ENCODE measurements at regions not wholly inside any gene's neighbourhood (a gene's known extent, or its start where the extent isn't known, plus 50 kb on each side); places are given as distances from the start of the nearest gene placed in this dataset.

DNA sequence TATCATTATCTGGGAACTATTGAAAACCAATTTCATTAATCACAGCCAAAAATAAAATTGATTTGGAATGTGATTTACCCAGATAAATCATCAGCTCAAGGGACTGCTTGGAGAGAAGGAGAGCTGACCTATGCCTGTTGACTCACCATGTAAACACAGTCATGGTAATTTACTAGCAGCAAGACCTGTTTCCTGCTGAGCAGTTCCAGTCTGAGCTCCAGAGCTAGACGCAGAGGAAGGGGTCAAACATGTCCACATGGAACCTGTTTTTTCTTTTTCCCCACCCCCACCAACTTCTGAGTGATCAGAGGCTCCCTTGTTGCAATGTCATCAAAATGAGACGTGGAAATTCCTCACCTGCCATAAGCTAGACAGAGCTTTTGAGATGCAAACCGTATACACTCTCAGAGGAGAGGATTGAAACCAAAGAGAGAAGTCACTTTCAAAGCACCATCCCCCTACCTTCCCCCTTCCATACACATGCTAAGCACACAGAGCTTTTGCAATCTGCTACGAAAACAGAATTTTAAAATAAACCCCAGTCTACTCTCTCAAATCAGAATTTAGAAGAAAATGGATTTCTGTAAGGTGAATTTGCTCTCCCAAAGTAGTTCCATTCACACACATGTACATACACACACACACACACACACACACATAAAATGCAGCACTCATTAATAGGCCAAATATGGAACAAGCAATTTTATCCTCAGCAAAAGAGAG is 55.9 kb upstream of the PTGFRN start:
- H3K27ac ChIP-seq (ENCODE audit: low read depth, low read length, poor library complexity, severe bottlenecking), result no peak overlapping the region
- H3K4me2 ChIP-seq (ENCODE audit: low read length), result no peak overlapping the region
- intact Hi-C loops (cut with micrococcal nuclease; ENCODE audit: unreplicated experiment), result no loop called here
- no TSS peak for BruUV-seq (replicated peaks)
- no peak for DNase-seq (ENCODE audit: low spot score)
- no peak overlapping the region for H3K4me3 ChIP-seq (ENCODE audit: low read depth, low read length, poor library complexity, severe bottlenecking)
- no peaks in the 10 kb centered on the region for H3K9me2 ChIP-seq (ENCODE audit: insufficient read depth, low read length)
- POLR2A ChIA-PET, result no interaction called here
- CTCF ChIA-PET (ENCODE audit: unreplicated experiment), result interaction anchor here (0.6 kb wide), 1 partner anchor 24 kb away, joined by 5 read pairs; no protein-coding TSS in a partner anchor
- no peaks in the 10 kb centered on the region for H3K36me3 ChIP-seq (ENCODE audit: insufficient read depth, low read length)
- H2AFZ ChIP-seq (ENCODE audit: low read length), result no peak overlapping the region
- H3K4me1 ChIP-seq (ENCODE audit: insufficient read depth, low read length, poor library complexity, severe bottlenecking), result no peaks in the 10 kb centered on the region
- TF ChIP-seq EZH2phosphoT487 (IDR thresholded peaks at IDR 0.05; ENCODE audit: borderline replicate concordance, low read depth, low read length) (no peak), CTCF (conservative IDR thresholded peaks at IDR 0.05; ENCODE audit: low read length) (no peak)
- H4K20me1 ChIP-seq (ENCODE audit: insufficient read depth, low read length), result no peaks in the 10 kb centered on the region
- no peaks in the 10 kb centered on the region for H3K79me2 ChIP-seq (ENCODE audit: insufficient read depth, low read depth, low read length)
- no peaks in the 10 kb centered on the region for H3K9me3 ChIP-seq (ENCODE audit: low read length)

DNA sequence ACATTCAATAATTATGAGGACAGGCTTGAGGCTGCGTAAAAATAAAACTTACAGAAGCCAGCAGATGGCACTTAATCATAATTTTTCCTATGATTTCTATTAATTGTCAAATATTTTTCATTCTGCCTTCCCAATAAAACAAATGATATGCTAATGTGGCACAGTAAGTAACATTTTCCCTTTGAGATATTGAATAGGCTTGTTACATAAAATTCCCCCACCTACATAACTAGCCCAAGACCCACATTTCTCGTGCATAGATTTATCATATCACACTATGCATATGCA is 55.4 kb upstream of the PTGFRN start:
- intact Hi-C loops (cut with micrococcal nuclease; ENCODE audit: unreplicated experiment), result no loop called here
- Histone ChIP-seq H3K4me2 (ENCODE audit: low read length) (no peak overlapping the region), H3K27ac (ENCODE audit: low read depth, low read length, poor library complexity, severe bottlenecking) (no peak overlapping the region), H3K4me3 (ENCODE audit: low read depth, low read length, poor library complexity, severe bottlenecking) (no peak overlapping the region), H3K4me1 (ENCODE audit: insufficient read depth, low read length, poor library complexity, severe bottlenecking) (no peaks in the 10 kb centered on the region), H3K36me3 (ENCODE audit: insufficient read depth, low read length) (no peaks in the 10 kb centered on the region), H2AFZ (ENCODE audit: low read length) (no peak overlapping the region), H3K79me2 (ENCODE audit: insufficient read depth, low read depth, low read length) (no peaks in the 10 kb centered on the region), H3K9me3 (ENCODE audit: low read length) (no peaks in the 10 kb centered on the region), H4K20me1 (ENCODE audit: insufficient read depth, low read length) (no peaks in the 10 kb centered on the region), H3K9me2 (ENCODE audit: insufficient read depth, low read length) (no peaks in the 10 kb centered on the region)
- no peak for TF ChIP-seq EZH2phosphoT487 (IDR thresholded peaks at IDR 0.05; ENCODE audit: borderline replicate concordance, low read depth, low read length)
- TF ChIP-seq CTCF (conservative IDR thresholded peaks at IDR 0.05; ENCODE audit: low read length), result peak; percentile 26; the same call in 1 of the 2 replicates
- DNase-seq (ENCODE audit: low spot score), result no peak
- POLR2A ChIA-PET, result no interaction called here
- CTCF ChIA-PET (ENCODE audit: unreplicated experiment), result interaction anchor here (0.6 kb wide), 1 partner anchor 24 kb away, joined by 5 read pairs; no protein-coding TSS in a partner anchor
- no TSS peak for BruUV-seq (replicated peaks)

DNA sequence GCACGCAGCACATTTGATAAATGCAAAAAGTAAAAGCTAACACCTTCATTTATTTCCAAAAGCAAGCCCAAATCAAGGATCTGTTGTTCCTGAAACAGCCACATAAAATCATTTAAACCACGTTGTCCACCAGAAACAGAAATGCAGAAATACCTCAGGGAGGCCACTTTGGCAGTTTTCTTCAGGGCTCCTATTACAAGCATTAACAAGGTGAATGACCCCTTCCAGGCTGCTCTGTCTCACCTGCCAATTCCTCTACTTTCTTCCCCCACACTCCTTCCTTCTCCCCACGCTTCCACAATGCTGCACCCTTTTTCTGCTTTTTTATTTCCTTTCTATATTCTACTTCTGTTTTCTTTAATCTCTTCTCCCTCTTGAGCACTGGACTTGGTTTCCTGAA is 55.0 kb upstream of the PTGFRN start:
- Histone ChIP-seq H3K4me1 (ENCODE audit: insufficient read depth, low read length, poor library complexity, severe bottlenecking) (no peaks in the 10 kb centered on the region), H3K27ac (ENCODE audit: low read depth, low read length, poor library complexity, severe bottlenecking) (no peak overlapping the region), H3K4me3 (ENCODE audit: low read depth, low read length, poor library complexity, severe bottlenecking) (no peak overlapping the region), H3K9me2 (ENCODE audit: insufficient read depth, low read length) (no peaks in the 10 kb centered on the region), H3K79me2 (ENCODE audit: insufficient read depth, low read depth, low read length) (no peaks in the 10 kb centered on the region), H3K4me2 (ENCODE audit: low read length) (no peak overlapping the region), H4K20me1 (ENCODE audit: insufficient read depth, low read length) (no peaks in the 10 kb centered on the region), H2AFZ (ENCODE audit: low read length) (no peak overlapping the region), H3K9me3 (ENCODE audit: low read length) (no peaks in the 10 kb centered on the region), H3K36me3 (ENCODE audit: insufficient read depth, low read length) (no peaks in the 10 kb centered on the region)
- TF ChIP-seq EZH2phosphoT487 (IDR thresholded peaks at IDR 0.05; ENCODE audit: borderline replicate concordance, low read depth, low read length), result no peak
- TF ChIP-seq CTCF (conservative IDR thresholded peaks at IDR 0.05; ENCODE audit: low read length), result no peak
- DNase-seq (ENCODE audit: low spot score), result no peak
- intact Hi-C loops (cut with micrococcal nuclease; ENCODE audit: unreplicated experiment), result no loop called here
- no TSS peak for BruUV-seq (replicated peaks)
- POLR2A ChIA-PET, result no interaction called here
- CTCF ChIA-PET (ENCODE audit: unreplicated experiment), result no interaction called here
